Spleen (tissue), 7 donors: ENCODE measurements at regions not wholly inside any gene's neighbourhood (a gene's known extent, or its start where the extent isn't known, plus 50 kb on each side); places are given as distances from the start of the nearest gene placed in this dataset.

ENCODE experiments used
- CTCF ChIP-seq, 11 experiments: fragments of 200-600 bp in 7 of 11; fragments of 450-650 bp in 4 of 11; sonication (generic) in 4 of 11; IDR thresholded peaks in 8 of 11; conservative IDR thresholded peaks in 3 of 11; 1 replicate in 7 of 11; 2 replicates in 4 of 11; pipeline versions ENCODE4 v1.4.0 to v1.8.0; 2016 to 2021; ENCODE audit warnings: antibody characterized with exemption in 11 of 11, inconsistent platforms in 4 of 11, mild to moderate bottlenecking in 1 of 11
- POLR2AphosphoS5 ChIP-seq, 3 donors: sonication (generic); formaldehyde crosslinking; IDR thresholded peaks; one replicate each; pipeline ENCODE4 v1.5.1; 2017; ENCODE audit warnings: antibody characterized with exemption in 3 of 3
- donor health status: DM: no; HTN: no; CAD: no; lungs with moderate emphysema.
- donor health status: DM: no; HTN: no; CAD: no.
- donor health status: DM: no; HTN: no; CAD: no.

- TF ChIP-seq CTCF (IDR thresholded peaks at IDR 0.05 in 8 of 11, conservative IDR thresholded peaks at IDR 0.05 in 3 of 11), result no peak
- no peak for TF ChIP-seq POLR2AphosphoS5 (IDR thresholded peaks at IDR 0.05)
Observed at GRCh38 chr10:80759693-80760092, 222.0 kb downstream of the SH2D4B start.
